ENCODE measurements at regions not wholly inside any gene's neighbourhood (a gene's known extent, or its start where the extent isn't known, plus 50 kb on each side); places are given as distances from the start of the nearest gene placed in this dataset.

DNA sequence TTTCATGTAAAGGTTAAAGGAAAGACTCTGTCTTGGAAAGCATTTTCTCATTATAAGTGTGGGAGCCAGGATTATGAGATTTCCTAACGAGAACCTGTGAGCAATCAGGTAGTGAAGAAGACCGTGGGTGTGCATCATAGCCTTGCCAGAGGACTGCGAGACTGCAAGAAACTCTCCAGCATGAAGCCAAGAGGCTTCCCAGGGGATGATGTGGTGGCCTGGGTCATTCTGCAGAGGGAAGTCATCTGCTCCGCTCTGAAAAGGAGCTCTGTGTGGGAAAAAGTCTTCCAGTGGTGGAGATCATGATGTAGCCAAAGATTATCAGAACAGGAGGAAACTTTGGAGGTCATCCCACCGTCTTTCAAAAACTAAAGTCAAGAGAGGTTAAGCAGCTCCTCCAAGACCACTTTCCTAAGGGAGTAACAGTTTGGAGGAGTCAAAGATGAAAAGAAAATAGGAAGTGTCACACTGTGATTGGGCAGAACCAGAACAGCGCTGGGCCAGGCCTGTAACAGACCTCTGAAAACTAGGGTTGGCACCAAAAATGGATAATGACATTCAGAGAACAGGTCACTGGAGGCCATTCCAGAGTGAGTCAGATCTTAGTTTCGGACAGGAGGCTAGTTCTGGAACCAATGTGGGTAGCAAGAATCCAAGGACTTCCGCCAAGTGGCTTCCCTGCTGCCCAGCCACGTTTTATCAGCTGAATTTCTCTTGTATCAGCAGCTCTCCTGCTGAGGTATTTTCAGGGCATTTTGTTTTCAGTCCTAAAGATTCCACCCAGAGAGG, 113.0 kb downstream of the LRATD1 start:
- no peak overlapping the region for H3K27ac Mint-ChIP-seq
- no peaks in the 10 kb centered on the region for H3K4me1 Mint-ChIP-seq
- H3K36me3 Mint-ChIP-seq (ENCODE audit: low read depth) = no peaks in the 10 kb centered on the region
- H3K4me3 Mint-ChIP-seq = no peak overlapping the region
- TF ChIP-seq, protein P1, sequence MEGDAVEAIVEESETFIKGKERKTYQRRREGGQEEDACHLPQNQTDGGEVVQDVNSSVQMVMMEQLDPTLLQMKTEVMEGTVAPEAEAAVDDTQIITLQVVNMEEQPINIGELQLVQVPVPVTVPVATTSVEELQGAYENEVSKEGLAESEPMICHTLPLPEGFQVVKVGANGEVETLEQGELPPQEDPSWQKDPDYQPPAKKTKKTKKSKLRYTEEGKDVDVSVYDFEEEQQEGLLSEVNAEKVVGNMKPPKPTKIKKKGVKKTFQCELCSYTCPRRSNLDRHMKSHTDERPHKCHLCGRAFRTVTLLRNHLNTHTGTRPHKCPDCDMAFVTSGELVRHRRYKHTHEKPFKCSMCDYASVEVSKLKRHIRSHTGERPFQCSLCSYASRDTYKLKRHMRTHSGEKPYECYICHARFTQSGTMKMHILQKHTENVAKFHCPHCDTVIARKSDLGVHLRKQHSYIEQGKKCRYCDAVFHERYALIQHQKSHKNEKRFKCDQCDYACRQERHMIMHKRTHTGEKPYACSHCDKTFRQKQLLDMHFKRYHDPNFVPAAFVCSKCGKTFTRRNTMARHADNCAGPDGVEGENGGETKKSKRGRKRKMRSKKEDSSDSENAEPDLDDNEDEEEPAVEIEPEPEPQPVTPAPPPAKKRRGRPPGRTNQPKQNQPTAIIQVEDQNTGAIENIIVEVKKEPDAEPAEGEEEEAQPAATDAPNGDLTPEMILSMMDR (IDR thresholded peaks at IDR 0.05; ENCODE audit: unreplicated experiment in 3 of 3) = no peak
- peaks cover 9% of the 10 kb centered on the region for H3K27me3 Mint-ChIP-seq (ENCODE audit: low read depth)
- H3K9me3 Mint-ChIP-seq = no peaks in the 10 kb centered on the region

DNA sequence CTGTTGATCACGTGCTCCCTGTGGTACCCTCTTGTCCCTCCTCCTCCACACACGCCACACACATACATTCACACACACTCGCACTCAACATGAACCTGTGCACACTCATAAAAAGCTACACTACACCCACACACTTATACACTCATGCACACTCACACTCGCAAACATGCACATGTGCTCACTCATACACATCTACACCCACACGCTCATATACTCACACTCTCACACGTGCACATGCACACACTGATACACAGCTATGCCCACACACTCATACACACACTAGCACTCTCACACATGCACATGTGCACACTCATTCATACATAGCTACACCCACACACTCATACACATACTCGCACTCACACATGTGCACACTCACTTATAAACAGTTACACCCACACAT, 113.6 kb downstream of the LRATD1 start:
- Mint-ChIP-seq H3K4me3 (no peak overlapping the region), H3K9me3 (no peaks in the 10 kb centered on the region), H3K27ac (no peak overlapping the region), H3K27me3 (ENCODE audit: low read depth) (peaks cover 9% of the 10 kb centered on the region), H3K4me1 (no peaks in the 10 kb centered on the region), H3K36me3 (ENCODE audit: low read depth) (no peaks in the 10 kb centered on the region)
- TF ChIP-seq, protein P1 (IDR thresholded peaks at IDR 0.05; ENCODE audit: unreplicated experiment in 3 of 3) = no peak

GRCh38 chr2:14747447-14747846, 114.9 kb downstream of the LRATD1 start:
- Mint-ChIP-seq H3K9me3 (no peaks in the 10 kb centered on the region), H3K4me1 (no peaks in the 10 kb centered on the region), H3K4me3 (no peak overlapping the region), H3K27ac (no peak overlapping the region), H3K27me3 (ENCODE audit: low read depth) (peaks cover 5% of the 10 kb centered on the region), H3K36me3 (ENCODE audit: low read depth) (no peaks in the 10 kb centered on the region)
- TF ChIP-seq, protein P1 (IDR thresholded peaks at IDR 0.05; ENCODE audit: unreplicated experiment in 3 of 3) = no peak

DNA sequence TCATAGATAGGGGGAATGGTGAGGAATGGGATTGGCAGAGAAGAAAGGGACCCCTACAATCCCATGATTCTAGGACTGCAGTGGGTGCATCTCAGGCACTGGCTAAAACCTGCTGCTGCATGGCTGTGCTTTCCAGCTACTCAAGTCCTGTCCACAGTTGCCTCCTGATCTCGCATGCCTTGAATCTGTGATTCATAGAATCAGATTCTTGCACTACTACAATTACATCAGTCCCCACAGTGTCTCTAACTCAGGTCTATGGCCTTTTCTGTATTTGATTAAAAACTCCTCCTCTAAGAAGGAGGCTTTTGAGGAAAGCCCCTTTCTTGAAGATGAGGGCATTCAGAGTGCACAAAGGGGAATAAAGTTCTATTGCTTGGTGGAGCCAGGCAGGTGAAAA, 117.4 kb downstream of the LRATD1 start:
- H3K9me3 Mint-ChIP-seq = no peaks in the 10 kb centered on the region
- H3K4me1 Mint-ChIP-seq = no peaks in the 10 kb centered on the region
- TF ChIP-seq, protein P1 (IDR thresholded peaks at IDR 0.05; ENCODE audit: unreplicated experiment in 3 of 3) = no peak
- H3K27ac Mint-ChIP-seq = no peak overlapping the region
- no peaks in the 10 kb centered on the region for H3K36me3 Mint-ChIP-seq (ENCODE audit: low read depth)
- no peaks in the 10 kb centered on the region for H3K27me3 Mint-ChIP-seq (ENCODE audit: low read depth)
- no peak overlapping the region for H3K4me3 Mint-ChIP-seq

DNA sequence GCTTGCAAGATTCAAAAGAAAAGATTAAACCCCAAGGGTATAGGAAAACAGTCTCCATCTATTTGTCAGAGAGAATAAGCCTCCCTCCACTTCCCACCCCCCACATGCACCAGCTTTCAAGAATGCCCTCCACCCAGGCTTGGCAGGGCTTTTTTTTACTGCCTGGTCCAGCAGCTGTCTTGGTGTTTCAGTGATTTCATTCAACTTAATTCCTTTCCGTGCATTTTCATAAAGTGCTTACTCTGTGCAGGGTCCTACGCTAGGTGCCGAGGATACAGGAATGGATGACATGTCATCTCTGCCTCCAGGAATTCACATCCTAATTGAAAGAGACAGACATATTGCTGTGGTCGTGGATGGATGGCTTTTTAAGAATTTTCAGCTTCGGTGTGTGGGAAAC, 117.9 kb downstream of the LRATD1 start:
- no peaks in the 10 kb centered on the region for H3K4me1 Mint-ChIP-seq
- H3K27ac Mint-ChIP-seq = no peak overlapping the region
- H3K4me3 Mint-ChIP-seq = no peak overlapping the region
- H3K36me3 Mint-ChIP-seq (ENCODE audit: low read depth) = no peaks in the 10 kb centered on the region
- no peaks in the 10 kb centered on the region for H3K9me3 Mint-ChIP-seq
- no peaks in the 10 kb centered on the region for H3K27me3 Mint-ChIP-seq (ENCODE audit: low read depth)
- TF ChIP-seq, protein P1 (IDR thresholded peaks at IDR 0.05; ENCODE audit: unreplicated experiment in 3 of 3) = no peak

GRCh38 chr2:14751581-14751980, 119.1 kb downstream of the LRATD1 start:
- Mint-ChIP-seq H3K36me3 (ENCODE audit: low read depth) (no peaks in the 10 kb centered on the region), H3K27me3 (ENCODE audit: low read depth) (no peaks in the 10 kb centered on the region), H3K4me3 (no peak overlapping the region), H3K4me1 (no peaks in the 10 kb centered on the region), H3K27ac (no peak overlapping the region), H3K9me3 (no peaks in the 10 kb centered on the region)
- TF ChIP-seq, protein P1 (IDR thresholded peaks at IDR 0.05; ENCODE audit: unreplicated experiment in 3 of 3) = no peak
